ENCODE measurements at regions not wholly inside any gene's neighbourhood (a gene's known extent, or its start where the extent isn't known, plus 50 kb on each side); places are given as distances from the start of the nearest gene placed in this dataset.

GRCh38 chr1:201634261-201634660 lies 95.3 kb downstream of the NAV1 start:
- 68 to 78% methylated on average over 2 of the region's 2 CpGs for WGBS, 2 donors
- H3K4me3 ChIP-seq (replicated peaks in 1 of 3), result no peak overlapping the region

GRCh38 chr1:201636097-201636496 lies 97.2 kb downstream of the NAV1 start:
- Histone ChIP-seq H3K9me3 (no peaks in the 10 kb centered on the region), H3K4me3 (replicated peaks in 1 of 3) (no peak overlapping the region), H3K27me3 (no peaks in the 10 kb centered on the region), H3K36me3 (no peaks in the 10 kb centered on the region), H3K4me1 (peaks cover 0 to 35% of the 10 kb centered on the region in 2 donors), H3K27ac (no peak overlapping the region)
- WGBS, 2 donors, result 89 to 93% methylated on average over 2 of the region's 2 CpGs
- no peak for DNase-seq
- intact Hi-C loops (cut with DNase I), result no loop called here
- TF ChIP-seq CTCF (IDR thresholded peaks at IDR 0.05) (no peak), POLR2A (IDR thresholded peaks at IDR 0.05) (no peak)

More at GRCh38 chr1:201634261-201634660, 95.3 kb downstream of the NAV1 start:
- H3K9me3 ChIP-seq, result no peaks in the 10 kb centered on the region
- H3K27ac ChIP-seq, result no peak overlapping the region
- peaks cover 0 to 40% of the 10 kb centered on the region in 2 donors for H3K4me1 ChIP-seq
- intact Hi-C loops (cut with DNase I), result no loop called here
- DNase-seq, result no peak
- TF ChIP-seq POLR2A (IDR thresholded peaks at IDR 0.05), result no peak
- no peak for TF ChIP-seq CTCF (IDR thresholded peaks at IDR 0.05)
- no peaks in the 10 kb centered on the region for H3K27me3 ChIP-seq
- no peaks in the 10 kb centered on the region for H3K36me3 ChIP-seq

- Histone ChIP-seq H3K27ac (no peak overlapping the region), H3K27me3 (no peaks in the 10 kb centered on the region), H3K9me3 (no peaks in the 10 kb centered on the region), H3K36me3 (no peaks in the 10 kb centered on the region), H3K4me3 (replicated peaks in 1 of 3) (no peak overlapping the region), H3K4me1 (peaks cover 0 to 35% of the 10 kb centered on the region in 2 donors)
- intact Hi-C loops (cut with DNase I), result no loop called here
- TF ChIP-seq POLR2A (IDR thresholded peaks at IDR 0.05), result no peak
- TF ChIP-seq CTCF (IDR thresholded peaks at IDR 0.05), result no peak
- WGBS, 2 donors, result 67 to 84% methylated on average over 3 of the region's 3 CpGs
- DNase-seq, result no peak
Measured at GRCh38 chr1:201636510-201636971, 97.6 kb downstream of the NAV1 start.

GRCh38 chr1:201637282-201638079 lies 98.6 kb downstream of the NAV1 start:
- H3K36me3 ChIP-seq, result no peaks in the 10 kb centered on the region
- no peak overlapping the region for H3K27ac ChIP-seq
- no peak overlapping the region for H3K4me3 ChIP-seq (replicated peaks in 1 of 3)
- WGBS, 2 donors, result 76 to 92% methylated on average over 4 of the region's 4 CpGs
- no peaks in the 10 kb centered on the region for H3K9me3 ChIP-seq
- H3K27me3 ChIP-seq, result no peaks in the 10 kb centered on the region
- no peak for DNase-seq
- peaks cover 0 to 35% of the 10 kb centered on the region in 2 donors for H3K4me1 ChIP-seq
- TF ChIP-seq POLR2A (IDR thresholded peaks at IDR 0.05), result no peak
- TF ChIP-seq CTCF (IDR thresholded peaks at IDR 0.05), result no peak
- intact Hi-C loops (cut with DNase I), result no loop called here

GRCh38 chr1:201639391-201639790 lies 100.5 kb downstream of the NAV1 start:
- TF ChIP-seq CTCF (IDR thresholded peaks at IDR 0.05) (no peak), POLR2A (IDR thresholded peaks at IDR 0.05) (no peak)
- no peak overlapping the region for H3K27ac ChIP-seq
- peaks cover 0 to 23% of the 10 kb centered on the region in 2 donors for H3K4me1 ChIP-seq
- WGBS, 2 donors, result 55 to 80% methylated on average over 5 of the region's 7 CpGs
- H3K27me3 ChIP-seq, result no peaks in the 10 kb centered on the region
- no peak for DNase-seq
- H3K4me3 ChIP-seq (replicated peaks in 1 of 3), result no peak overlapping the region
- no peaks in the 10 kb centered on the region for H3K9me3 ChIP-seq
- intact Hi-C loops (cut with DNase I), result no loop called here
- no peaks in the 10 kb centered on the region for H3K36me3 ChIP-seq

All from thyroid gland (tissue), 4 donors.